ENCODE measurements at regions not wholly inside any gene's neighbourhood (a gene's known extent, or its start where the extent isn't known, plus 50 kb on each side); places are given as distances from the start of the nearest gene placed in this dataset.

DNA sequence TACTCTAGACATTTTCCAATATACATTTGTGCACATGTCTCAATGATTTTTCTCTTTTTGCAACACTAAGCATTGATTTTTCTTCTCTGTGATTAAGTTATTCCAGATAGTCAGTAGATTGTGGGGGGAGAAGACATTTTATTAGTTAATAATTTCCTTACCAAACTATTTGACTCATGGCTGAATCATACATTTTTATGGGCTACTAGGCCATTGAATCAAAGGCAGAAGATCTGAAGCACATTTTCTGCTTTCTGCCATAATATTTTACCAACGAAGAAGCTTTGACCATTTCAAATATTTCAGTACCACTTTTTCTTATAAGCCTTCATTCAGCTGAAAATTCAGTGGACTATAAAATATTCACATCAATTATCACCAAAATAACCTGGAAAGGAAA, 175.6 kb downstream of the IRX2 start:
- no peak overlapping the region for H2AFZ ChIP-seq (ENCODE audit: low read depth)

DNA sequence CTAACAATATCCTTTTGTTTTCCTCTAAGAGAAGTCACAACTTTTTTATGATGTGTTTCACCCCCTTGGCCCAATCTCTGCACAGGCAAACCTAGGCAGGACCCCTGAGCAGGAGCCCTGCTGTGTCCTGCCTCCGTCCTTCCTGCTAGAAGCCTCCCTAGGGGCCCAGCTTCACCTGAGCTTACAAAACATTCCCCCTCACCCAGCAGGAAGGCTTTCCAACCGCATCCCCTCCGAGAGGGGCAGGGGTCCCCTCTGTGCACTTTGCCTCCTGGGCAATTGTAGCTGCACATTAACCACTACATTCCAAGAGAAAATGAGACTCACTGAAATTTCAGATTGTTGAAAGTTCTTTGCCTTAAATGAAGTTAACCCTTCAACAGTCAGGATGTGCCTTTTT, 176.2 kb downstream of the IRX2 start:
- Histone ChIP-seq H3K79me2 (ENCODE audit: insufficient read depth, low read depth) (no peaks in the 10 kb centered on the region), H2AFZ (ENCODE audit: low read depth) (no peak overlapping the region), H3K4me3 (IDR thresholded peaks at IDR 0.05; ENCODE audit: insufficient read depth, low read depth, low read length) (no peak overlapping the region), H4K20me1 (ENCODE audit: insufficient read depth) (no peaks in the 10 kb centered on the region), H3K4me1 (ENCODE audit: low read depth, poor library complexity, severe bottlenecking) (no peaks in the 10 kb centered on the region), H3K4me2 (no peak overlapping the region), H3K36me3 (ENCODE audit: insufficient read depth) (no peaks in the 10 kb centered on the region), H3K9ac (no peak overlapping the region), H3K27ac (no peak overlapping the region), H3K27me3 (ENCODE audit: insufficient read depth, low read depth) (no peaks in the 10 kb centered on the region)
- no peak for TF ChIP-seq CTCF (conservative IDR thresholded peaks at IDR 0.05; ENCODE audit: low read depth, low read length)

More for the DNA sequence above, 175.6 kb downstream of the IRX2 start:
- no peak overlapping the region for H3K4me2 ChIP-seq
- H4K20me1 ChIP-seq (ENCODE audit: insufficient read depth), result no peaks in the 10 kb centered on the region
- H3K27me3 ChIP-seq (ENCODE audit: insufficient read depth, low read depth), result no peaks in the 10 kb centered on the region
- H3K4me3 ChIP-seq (IDR thresholded peaks at IDR 0.05; ENCODE audit: insufficient read depth, low read depth, low read length), result no peak overlapping the region
- no peaks in the 10 kb centered on the region for H3K4me1 ChIP-seq (ENCODE audit: low read depth, poor library complexity, severe bottlenecking)
- no peak overlapping the region for H3K27ac ChIP-seq
- H3K36me3 ChIP-seq (ENCODE audit: insufficient read depth), result no peaks in the 10 kb centered on the region
- TF ChIP-seq CTCF (conservative IDR thresholded peaks at IDR 0.05; ENCODE audit: low read depth, low read length), result no peak
- no peak overlapping the region for H3K9ac ChIP-seq
- no peaks in the 10 kb centered on the region for H3K79me2 ChIP-seq (ENCODE audit: insufficient read depth, low read depth)

GRCh38 chr5:2574155-2574554, 177.3 kb downstream of the IRX2 start:
- Histone ChIP-seq H2AFZ (ENCODE audit: low read depth) (no peak overlapping the region), H3K79me2 (ENCODE audit: insufficient read depth, low read depth) (no peaks in the 10 kb centered on the region), H3K4me3 (IDR thresholded peaks at IDR 0.05; ENCODE audit: insufficient read depth, low read depth, low read length) (no peak overlapping the region), H3K27me3 (ENCODE audit: insufficient read depth, low read depth) (no peaks in the 10 kb centered on the region), H3K9ac (no peak overlapping the region), H4K20me1 (ENCODE audit: insufficient read depth) (no peaks in the 10 kb centered on the region), H3K4me1 (ENCODE audit: low read depth, poor library complexity, severe bottlenecking) (no peaks in the 10 kb centered on the region), H3K27ac (no peak overlapping the region), H3K36me3 (ENCODE audit: insufficient read depth) (no peaks in the 10 kb centered on the region), H3K4me2 (no peak overlapping the region)
- TF ChIP-seq CTCF (conservative IDR thresholded peaks at IDR 0.05; ENCODE audit: low read depth, low read length), result no peak

GRCh38 chr5:2570586-2570985, 180.9 kb downstream of the IRX2 start:
- no peak for TF ChIP-seq CTCF (conservative IDR thresholded peaks at IDR 0.05; ENCODE audit: low read depth, low read length)
- Histone ChIP-seq H3K27me3 (ENCODE audit: insufficient read depth, low read depth) (no peaks in the 10 kb centered on the region), H4K20me1 (ENCODE audit: insufficient read depth) (no peaks in the 10 kb centered on the region), H3K4me2 (no peak overlapping the region), H3K9ac (no peak overlapping the region), H2AFZ (ENCODE audit: low read depth) (no peak overlapping the region), H3K4me3 (IDR thresholded peaks at IDR 0.05; ENCODE audit: insufficient read depth, low read depth, low read length) (no peak overlapping the region), H3K79me2 (ENCODE audit: insufficient read depth, low read depth) (no peaks in the 10 kb centered on the region), H3K27ac (no peak overlapping the region), H3K36me3 (ENCODE audit: insufficient read depth) (no peaks in the 10 kb centered on the region), H3K4me1 (ENCODE audit: low read depth, poor library complexity, severe bottlenecking) (no peaks in the 10 kb centered on the region)

All from KMS-11 (cell line).